ENCODE measurements at regions not wholly inside any gene's neighbourhood (a gene's known extent, or its start where the extent isn't known, plus 50 kb on each side); places are given as distances from the start of the nearest gene placed in this dataset.
"Not testable (repeated sequence)": the region's sequence is repeated elsewhere in the genome, so short reads cannot be mapped to it uniquely, and the experiment has no call there.

DNA sequence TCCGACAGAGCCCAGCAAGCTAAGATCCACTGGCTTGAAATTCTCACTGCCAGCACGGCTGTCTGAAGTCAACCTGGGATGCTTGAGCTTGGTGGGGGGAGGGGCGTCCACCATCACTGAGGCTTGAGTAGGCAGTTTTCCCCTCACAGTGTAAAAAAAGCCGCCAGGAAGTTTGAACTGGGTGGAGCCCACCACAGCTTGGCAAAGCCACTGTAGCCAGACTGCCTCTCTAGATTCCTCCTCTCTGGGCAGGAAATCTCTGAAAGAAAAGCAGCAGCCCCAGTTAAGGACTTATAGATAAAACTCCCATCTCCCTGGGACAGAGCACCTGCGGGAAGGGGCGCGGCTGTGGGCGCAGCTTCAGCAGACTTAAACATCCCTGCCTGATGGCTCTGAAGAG is 68.7 kb upstream of the LIPC start:
- DNase-seq = not testable (repeated sequence)

DNA sequence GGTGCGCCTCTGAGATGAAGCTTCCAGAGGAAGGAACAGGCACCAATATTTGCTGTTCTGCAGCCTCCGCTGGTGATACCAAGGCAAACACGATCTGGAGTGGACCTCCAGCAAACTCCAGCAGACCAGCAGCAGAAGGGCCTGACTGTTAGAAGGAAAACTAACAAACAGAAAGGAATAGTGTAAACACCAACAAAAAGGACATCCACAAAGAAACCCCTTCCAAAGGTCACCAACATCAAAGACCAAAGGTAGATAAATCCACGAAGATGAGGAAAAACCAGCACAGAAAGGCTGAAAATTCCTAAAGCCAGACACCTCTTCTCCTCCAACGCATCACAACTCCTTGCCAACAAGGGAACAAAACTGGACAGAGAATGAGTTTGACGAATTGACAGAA is 68.1 kb upstream of the LIPC start:
- not testable (repeated sequence) for DNase-seq

DNA sequence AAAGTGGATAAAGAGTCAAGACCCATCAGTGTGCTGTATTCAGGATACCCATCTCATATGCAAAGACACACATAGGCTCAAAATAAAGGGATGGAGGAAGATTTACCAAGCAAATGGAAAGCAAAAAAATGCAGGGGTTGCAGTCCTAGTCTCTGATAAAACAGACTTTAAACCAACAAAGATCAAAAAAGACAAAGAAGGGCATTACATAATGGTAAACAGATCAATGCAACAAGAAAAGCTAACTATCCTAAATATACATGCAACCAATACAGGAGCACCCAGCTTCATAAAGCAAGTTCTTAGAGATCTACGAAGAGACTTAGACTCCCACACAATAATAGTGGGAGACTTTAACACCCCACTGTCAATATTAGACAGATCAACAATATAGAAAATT is 66.7 kb upstream of the LIPC start:
- DNase-seq = not testable (repeated sequence)

DNA sequence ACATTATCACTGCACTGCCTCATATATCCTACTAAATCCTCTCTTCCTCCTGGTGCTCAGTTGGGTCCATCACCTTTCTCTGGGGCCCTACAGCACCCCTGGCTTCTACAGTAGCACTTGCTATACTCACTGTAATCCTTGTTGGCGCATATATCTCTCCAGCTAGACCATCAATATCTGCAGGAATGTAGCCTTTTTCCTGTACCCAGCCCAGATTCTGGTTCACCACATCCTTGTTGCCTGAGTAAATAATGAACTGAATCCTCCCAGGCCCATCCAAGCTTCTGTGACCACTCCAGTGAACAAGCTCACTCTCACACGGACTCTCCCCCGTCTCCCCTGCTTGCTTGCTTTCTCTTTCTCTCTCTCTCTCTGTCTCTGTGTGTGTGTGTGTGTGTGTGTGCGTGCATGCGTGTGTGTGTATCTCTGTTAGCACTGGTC is 62.5 kb upstream of the LIPC start:
- no peak for DNase-seq

DNA sequence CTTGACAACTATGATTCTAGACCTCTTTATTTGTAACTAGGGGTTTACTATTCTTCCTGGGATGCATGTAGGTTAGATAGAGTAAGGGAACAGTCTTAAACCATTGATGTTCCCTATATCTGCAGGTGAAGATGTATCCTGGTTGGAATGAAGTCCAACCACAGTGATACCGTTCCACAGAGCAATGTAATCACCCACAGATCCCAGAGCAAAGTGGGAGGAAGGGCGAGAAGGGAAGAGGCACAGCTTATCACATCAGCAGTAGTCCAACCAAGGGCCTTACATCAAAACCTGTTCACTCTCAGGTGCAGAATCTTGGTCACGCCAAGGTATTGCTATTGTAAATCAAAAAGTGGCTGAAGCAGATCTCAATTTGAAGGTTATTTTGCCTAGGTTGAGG is 61.8 kb upstream of the LIPC start:
- DNase-seq = no peak

DNA sequence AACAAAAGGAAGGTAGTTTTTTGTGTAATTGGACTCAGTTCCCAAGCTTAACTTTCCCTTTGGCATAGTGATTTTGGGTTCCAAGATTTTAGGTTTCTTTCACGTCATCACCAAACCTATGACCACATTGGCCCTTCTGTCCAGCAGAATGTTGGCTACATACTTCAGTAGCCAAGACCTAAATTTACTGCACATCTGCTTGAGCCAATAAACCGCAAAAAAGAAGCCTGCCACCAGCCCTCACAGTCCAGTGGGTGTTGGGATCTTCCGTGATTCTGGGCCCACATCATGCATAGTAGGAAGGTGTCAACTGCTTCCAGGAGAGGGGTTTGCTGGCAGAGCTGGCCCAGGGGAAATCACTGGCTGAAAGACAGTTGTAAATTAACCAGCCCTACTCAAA is 57.6 kb upstream of the LIPC start:
- no peak for DNase-seq

DNA sequence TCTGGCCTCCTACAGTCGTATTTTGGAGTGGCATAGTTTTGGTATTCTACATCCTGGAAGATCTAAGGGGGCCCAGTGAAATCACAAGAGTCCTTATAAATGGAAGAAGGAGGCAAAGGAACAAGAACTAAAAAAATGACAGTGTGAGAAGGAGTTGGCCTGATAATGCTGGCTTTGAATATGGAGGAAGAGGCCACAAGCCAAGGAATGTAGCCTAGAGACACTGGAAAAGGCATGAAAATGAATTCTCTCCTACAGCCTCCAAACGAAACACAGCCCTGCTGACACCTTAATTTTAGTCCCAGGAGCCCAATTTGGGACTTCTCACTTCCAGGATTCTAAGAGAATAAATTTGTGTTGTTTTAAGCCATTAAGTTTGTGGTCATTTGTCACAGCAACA is 54.6 kb upstream of the LIPC start:
- no peak for DNase-seq

DNA sequence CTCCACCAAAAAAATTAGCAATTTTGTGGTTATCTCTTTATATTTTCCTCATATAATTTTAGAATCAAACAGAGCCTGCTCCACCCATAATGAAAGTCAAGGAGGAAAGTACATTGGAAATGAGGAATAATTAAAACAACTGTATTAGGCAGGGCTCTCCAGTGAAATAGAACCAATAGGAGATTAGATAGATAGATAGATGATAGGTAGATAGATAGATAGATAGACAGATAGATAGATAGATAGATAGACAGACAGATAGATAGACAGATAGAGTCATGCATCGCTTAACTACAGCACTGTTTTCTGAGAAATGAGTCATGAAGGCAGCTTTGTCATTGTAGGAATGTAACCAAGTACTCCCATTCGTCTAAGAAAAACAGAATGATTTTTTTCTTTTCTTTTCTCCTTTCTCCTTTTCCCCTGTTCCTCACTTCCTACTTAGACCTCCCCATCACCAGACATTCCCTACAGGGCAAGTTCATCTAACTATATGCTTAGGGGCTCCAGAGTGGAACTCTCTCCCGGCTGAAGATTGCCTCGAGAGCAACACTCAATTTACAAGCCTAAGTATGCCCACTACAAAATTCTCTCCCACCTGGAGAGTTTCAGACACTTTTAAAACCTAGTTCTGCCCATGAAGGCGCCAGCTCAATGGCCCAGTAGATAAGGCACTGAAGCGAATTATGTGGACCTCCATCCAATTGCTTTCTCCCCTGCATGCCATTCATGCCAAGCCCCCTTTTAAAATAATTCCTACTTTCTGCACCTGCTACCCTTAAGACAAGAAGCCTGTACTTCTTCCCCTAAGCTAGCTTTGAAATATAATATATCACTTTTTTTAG is 53.3 kb upstream of the LIPC start:
- no peak for DNase-seq

DNA sequence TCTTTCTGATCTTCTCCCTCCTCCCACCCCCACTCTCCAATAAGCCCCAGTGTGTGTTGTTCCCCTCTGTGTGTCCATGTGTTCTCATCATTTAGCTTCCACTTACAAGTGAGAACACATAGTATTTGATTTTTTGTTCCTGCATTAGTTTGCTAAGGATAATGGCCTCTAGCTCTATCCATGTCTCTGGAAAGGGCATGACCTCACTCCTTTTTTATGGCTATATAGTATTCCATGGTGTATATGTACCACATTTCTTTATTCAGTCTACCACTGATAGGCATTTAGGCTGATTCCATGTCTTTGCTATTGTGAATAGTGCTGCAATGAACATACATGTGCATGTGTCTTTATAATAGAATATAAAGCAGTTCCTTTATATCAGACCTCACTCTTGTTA is 52.3 kb upstream of the LIPC start:
- DNase-seq = not testable (repeated sequence)

DNA sequence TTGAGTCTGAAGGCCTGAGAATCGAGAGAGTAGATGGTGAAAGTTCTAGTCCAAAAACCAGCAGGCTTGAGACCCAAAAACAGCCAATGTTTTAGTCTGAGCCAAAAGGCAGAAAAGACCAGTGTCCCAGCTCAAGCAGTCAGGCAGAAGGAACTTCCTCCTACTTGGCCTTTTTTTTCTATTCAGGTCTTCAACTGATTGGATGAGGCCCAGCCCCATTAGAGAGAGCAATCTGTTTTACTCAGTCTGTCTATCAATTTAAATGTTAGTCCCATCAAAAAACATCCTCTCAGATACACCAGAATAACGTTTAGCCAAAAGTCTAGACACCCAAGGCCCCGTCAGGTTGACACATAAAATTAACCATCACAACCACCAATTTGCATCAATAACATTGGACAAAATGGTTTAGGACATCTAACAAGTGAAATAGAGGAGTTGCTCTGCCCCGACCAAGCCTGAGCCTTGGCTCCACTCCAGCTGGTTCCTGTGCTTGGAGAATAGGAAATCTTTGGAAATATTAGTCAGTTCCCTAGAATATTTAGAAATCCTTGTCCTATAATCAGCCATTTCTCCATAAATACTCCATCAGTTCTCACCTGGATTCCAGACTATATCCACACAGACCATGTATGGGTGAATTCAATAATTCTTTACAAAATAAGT is 51.4 kb upstream of the LIPC start:
- DNase-seq = no peak

DNA sequence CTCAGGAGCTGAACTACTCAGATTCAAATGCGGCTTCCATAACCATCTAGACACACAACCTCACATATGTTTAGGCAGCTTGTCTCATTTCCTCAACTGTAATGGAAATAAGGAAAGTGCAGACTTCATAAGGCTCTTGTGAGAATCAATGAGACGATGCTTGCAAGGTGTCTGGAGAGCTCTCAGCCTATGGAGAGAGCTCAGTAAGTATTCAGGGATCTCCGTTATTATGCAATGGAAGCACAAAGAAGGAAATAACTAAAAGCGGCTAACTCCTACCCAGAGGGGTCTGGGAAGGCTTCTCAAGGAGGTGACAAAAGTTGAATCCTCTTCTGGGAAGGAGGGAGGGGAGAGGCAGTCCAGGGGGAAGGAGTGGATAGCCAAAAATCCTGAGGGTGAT is 50.1 kb upstream of the LIPC start:
- no peak for DNase-seq
